Kidney epithelial cell (primary cell): ENCODE measurements at regions not wholly inside any gene's neighbourhood (a gene's known extent, or its start where the extent isn't known, plus 50 kb on each side); places are given as distances from the start of the nearest gene placed in this dataset.
"Not testable (repeated sequence)": the region's sequence is repeated elsewhere in the genome, so short reads cannot be mapped to it uniquely, and the experiment has no call there.

ENCODE experiments used
- DNase-seq: peaks from one replicate; pipeline ENCODE4 v3.0.0-alpha.2; 2010; ENCODE audit warnings: low read depth
- H3K27me3 ChIP-seq: 2 replicates; pipeline ENCODE4 v1.6.0; 2011; ENCODE audit warnings: low read length; ENCODE audit not compliant: control insufficient read depth, insufficient read depth
- H3K36me3 ChIP-seq: 2 replicates; pipeline ENCODE4 v1.5.1; 2011; ENCODE audit warnings: low read length; ENCODE audit not compliant: control insufficient read depth, insufficient read depth
- H3K4me3 ChIP-seq: 2 replicates; pipeline ENCODE4 v1.5.1; 2011; ENCODE audit warnings: low read depth, mild to moderate bottlenecking, control low read depth, low read length
- TF ChIP-seq, protein P1 (sequence below): IDR thresholded peaks from 2 replicates; pipeline ENCODE4 v1.5.1; 2011; ENCODE audit warnings: mild to moderate bottlenecking, moderate library complexity, low read length, control low read depth, inconsistent platforms; ENCODE audit not compliant: insufficient read depth, poor library complexity, severe bottlenecking

GRCh38 chr1:217985641-217986040 is 299.5 kb upstream of the RRP15 start:
- DNase-seq = no peak
- TF ChIP-seq, protein P1, sequence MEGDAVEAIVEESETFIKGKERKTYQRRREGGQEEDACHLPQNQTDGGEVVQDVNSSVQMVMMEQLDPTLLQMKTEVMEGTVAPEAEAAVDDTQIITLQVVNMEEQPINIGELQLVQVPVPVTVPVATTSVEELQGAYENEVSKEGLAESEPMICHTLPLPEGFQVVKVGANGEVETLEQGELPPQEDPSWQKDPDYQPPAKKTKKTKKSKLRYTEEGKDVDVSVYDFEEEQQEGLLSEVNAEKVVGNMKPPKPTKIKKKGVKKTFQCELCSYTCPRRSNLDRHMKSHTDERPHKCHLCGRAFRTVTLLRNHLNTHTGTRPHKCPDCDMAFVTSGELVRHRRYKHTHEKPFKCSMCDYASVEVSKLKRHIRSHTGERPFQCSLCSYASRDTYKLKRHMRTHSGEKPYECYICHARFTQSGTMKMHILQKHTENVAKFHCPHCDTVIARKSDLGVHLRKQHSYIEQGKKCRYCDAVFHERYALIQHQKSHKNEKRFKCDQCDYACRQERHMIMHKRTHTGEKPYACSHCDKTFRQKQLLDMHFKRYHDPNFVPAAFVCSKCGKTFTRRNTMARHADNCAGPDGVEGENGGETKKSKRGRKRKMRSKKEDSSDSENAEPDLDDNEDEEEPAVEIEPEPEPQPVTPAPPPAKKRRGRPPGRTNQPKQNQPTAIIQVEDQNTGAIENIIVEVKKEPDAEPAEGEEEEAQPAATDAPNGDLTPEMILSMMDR = no peak
- H3K36me3 ChIP-seq = no peaks in the 10 kb centered on the region
- H3K4me3 ChIP-seq = no peak overlapping the region
- no peaks in the 10 kb centered on the region for H3K27me3 ChIP-seq

DNA sequence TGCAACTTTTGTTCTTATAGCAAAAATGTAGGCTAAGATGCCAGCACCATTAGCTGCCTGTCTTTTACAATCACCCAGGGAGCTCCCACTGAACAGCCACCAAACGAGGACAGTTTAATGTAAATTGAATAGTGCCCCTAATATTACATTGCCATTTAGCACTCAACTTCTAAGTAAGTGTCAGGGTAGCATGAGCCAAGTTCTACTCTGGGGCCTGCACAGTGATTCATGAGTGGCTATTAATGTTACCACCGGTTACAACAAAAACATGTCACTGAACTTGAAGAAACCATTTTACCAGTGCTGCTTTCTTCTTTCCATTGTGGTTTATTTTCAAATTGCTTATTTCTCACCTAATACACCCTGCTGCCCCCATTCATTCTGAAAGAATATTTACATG is 295.6 kb upstream of the RRP15 start:
- DNase-seq = no peak
- Histone ChIP-seq H3K27me3 (no peaks in the 10 kb centered on the region), H3K4me3 (no peak overlapping the region), H3K36me3 (no peaks in the 10 kb centered on the region)
- TF ChIP-seq, protein P1 = no peak

DNA sequence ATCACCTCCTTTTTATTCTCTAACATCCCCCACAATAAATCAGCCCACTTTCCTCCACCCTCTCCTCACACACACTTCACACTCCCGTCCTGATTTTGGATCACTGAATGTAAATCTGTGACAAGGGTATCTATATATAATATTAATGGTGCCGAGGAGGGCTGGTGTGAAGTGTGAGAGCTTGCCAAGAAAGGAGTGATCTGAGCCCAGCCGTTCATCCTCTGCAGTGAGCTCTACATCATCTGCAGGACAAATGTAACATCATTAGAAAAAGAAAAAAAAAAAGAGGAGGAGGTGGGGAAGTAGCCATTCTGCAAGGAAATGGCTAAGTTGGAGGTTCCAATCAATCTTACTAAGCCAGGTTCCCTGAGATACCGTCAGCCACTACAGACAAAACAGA is 291.7 kb upstream of the RRP15 start:
- no peak for DNase-seq
- TF ChIP-seq, protein P1 = no peak
- no peaks in the 10 kb centered on the region for H3K27me3 ChIP-seq
- no peak overlapping the region for H3K4me3 ChIP-seq
- no peaks in the 10 kb centered on the region for H3K36me3 ChIP-seq

GRCh38 chr1:218008296-218008695 is 276.8 kb upstream of the RRP15 start:
- not testable (repeated sequence) for DNase-seq

GRCh38 chr1:218015106-218015505 is 270.0 kb upstream of the RRP15 start:
- not testable (repeated sequence) for DNase-seq, H3K36me3 ChIP-seq, H3K4me3 ChIP-seq, H3K27me3 ChIP-seq

More at GRCh38 chr1:218008296-218008695, 276.8 kb upstream of the RRP15 start:
- not testable (repeated sequence) for H3K4me3 ChIP-seq, H3K36me3 ChIP-seq, H3K27me3 ChIP-seq

- Histone ChIP-seq H3K27me3 (no peaks in the 10 kb centered on the region), H3K4me3 (no peak overlapping the region), H3K36me3 (no peaks in the 10 kb centered on the region)
- TF ChIP-seq, protein P1 = no peak
- no peak for DNase-seq
These were observed 260.8 kb upstream of the RRP15 start for GRCh38 chr1:218024211-218024720.

DNA sequence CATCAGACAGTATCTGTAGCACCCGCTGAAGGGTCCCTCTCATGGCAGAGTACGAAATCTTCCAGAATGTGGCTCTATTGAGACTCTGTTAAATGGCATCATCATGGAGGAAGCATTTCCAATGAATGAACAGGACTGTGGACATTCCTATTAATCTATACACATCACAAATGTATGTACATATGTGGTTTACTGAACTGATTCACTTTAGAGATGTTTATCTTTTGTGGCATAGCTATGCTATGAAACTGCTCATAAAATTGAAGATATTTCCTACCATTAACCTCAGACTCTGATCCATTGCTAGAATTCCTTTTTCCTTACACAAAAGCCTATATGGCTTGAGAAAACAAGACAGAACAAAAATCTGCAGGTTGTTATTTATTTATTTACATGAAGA is 259.6 kb upstream of the RRP15 start:
- no peak for DNase-seq
- Histone ChIP-seq H3K36me3 (no peaks in the 10 kb centered on the region), H3K4me3 (no peak overlapping the region), H3K27me3 (no peaks in the 10 kb centered on the region)
- TF ChIP-seq, protein P1 = no peak
